NOMO-1 (cell line): ENCODE measurements at regions not wholly inside any gene's neighbourhood (a gene's known extent, or its start where the extent isn't known, plus 50 kb on each side); places are given as distances from the start of the nearest gene placed in this dataset.

Source experiments
- DNase-seq, 2 experiments: peaks; one replicate each; lab custom pipeline; 2025; ENCODE audit not compliant: unreplicated experiment in 2 of 2; lab: John Stamatoyannopoulos, UW

- DNase-seq, result no peak
Measured at GRCh38 chr5:166024970-166025369, 2266.5 kb upstream of the WWC1 start.

- no peak for DNase-seq
Measured at GRCh38 chr5:166027582-166027981, 2263.9 kb upstream of the WWC1 start.

- DNase-seq, result no peak
Measured at GRCh38 chr5:166031926-166032325, 2259.5 kb upstream of the WWC1 start.

DNA sequence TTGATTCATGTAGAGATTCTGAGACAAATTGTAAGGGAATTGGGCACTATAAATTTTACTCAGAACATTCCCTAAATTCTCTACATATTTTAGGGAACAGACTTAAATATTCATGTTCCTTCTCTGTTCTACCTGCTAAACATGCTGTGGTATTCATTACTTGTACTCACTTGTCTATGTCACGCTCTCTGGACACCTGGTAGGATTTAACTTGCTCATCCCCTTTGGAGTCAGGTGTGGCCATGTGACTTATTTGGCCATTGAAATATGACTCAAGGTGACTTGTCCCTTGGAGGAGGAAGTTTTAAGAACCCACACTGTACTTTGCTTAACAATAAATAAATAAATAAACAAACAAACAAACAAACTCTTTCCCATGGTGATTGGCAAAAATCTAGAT lies 2258.8 kb upstream of the WWC1 start:
- DNase-seq, result no peak

DNA sequence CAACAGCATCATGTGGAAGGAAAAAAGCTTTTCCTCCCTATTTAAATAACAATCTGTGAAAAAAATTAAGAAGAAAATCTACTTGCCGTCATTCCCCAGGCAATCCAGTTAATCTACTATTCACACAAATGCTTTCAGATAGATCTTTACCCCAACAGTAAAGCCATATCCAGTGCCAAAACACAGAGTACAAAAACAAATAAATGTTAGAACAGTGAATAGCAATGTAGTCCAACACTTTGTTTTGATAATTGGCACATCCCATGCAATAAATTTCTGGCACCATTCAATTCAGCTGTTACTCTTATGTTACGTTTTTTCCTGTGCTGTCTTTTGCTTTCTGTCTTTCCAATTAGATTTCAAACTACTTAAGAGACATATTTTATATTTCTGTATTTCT lies 2245.5 kb upstream of the WWC1 start:
- no peak for DNase-seq

- DNase-seq, result no peak
Measured at GRCh38 chr5:166046956-166047355, 2244.5 kb upstream of the WWC1 start.

- DNase-seq, result no peak
Measured at GRCh38 chr5:166050531-166050930, 2240.9 kb upstream of the WWC1 start.

DNA sequence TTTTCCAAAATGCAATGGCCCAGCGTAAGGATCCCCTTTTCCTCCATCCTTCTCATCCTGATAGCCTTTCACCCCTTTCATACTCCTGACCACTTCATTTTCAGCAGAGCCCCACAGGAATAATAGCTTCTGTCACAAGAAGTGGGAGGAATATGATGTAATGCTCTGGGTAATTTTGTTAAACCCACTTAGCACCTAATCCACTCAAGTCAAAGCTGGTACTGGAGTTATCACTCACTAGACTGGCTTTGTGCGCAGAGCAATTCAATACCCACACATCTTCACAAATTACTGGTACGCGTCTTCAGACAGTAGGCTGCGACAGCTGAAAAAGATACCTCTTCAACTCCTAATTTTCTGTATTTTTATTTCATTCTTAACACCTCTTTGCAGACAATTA lies 2232.8 kb upstream of the WWC1 start:
- DNase-seq, result no peak

- DNase-seq, result no peak
Measured at GRCh38 chr5:166062094-166062493, 2229.4 kb upstream of the WWC1 start.

DNA sequence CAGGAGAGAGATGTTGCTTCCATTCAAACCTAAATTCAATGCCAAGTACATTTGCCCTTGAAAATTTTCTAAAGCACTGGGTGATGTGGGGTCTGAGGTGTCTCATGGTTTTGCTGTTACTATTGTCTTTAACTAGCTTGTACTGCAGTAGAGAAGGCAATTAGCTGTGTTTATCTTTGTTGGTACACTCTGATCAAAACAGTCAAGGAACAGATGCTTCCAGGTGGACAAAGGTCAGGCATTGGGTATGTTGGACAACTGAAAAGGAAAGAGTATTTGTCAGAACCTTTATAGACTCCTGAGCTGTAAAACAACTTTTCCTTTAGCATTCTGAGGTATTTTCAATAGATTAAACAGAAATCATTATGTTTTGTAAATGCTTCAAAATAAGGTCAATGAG lies 2228.7 kb upstream of the WWC1 start:
- no peak for DNase-seq

- DNase-seq, result no peak
Measured at GRCh38 chr5:166063261-166063660, 2228.2 kb upstream of the WWC1 start.

- DNase-seq, result no peak
Measured at GRCh38 chr5:166068547-166069335, 2222.7 kb upstream of the WWC1 start.

- no peak for DNase-seq
Measured at GRCh38 chr5:166073901-166074581, 2217.4 kb upstream of the WWC1 start.

DNA sequence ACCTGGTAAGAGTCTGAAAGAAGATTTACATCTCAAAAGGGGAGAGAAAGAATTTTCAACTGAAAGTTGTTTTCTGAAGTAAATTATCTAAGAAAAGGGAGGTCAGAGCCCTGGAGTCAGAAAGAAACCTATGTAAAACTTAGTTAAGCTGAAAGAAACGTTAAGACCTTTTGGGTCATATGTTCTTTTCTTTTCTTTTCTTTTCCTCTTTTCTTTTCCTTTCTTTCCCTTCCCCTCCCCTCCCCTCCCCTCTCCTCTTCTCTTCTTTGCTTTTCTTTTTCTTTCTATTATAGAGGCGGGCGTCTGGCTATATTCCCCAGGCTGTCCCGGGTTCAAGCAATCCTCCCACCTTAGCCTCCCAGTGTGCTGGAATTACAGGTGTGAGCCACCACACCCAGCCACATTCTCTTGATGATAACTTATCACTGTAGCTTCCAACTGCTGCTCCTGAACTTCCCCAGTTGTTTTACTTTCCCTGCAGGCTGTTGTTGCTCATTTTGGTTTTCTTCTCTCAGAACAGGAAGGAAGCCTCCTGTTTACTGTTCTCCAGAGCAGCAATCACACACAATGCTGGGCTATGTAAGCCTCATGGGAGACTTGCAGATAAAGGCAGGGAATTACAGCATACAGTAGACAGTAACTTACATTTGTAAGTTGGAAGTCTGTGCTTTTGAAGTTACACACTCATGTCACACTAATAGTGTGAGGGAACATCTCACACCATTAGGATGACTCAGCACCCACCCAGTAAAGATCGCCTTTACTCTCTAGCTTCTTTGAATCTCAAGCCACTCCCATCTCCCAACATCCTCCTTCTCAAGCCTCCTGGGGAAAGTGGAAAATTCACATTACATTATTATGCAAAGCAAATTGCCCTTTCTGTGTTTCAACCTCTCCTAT lies 2216.6 kb upstream of the WWC1 start:
- DNase-seq, result no peak

DNA sequence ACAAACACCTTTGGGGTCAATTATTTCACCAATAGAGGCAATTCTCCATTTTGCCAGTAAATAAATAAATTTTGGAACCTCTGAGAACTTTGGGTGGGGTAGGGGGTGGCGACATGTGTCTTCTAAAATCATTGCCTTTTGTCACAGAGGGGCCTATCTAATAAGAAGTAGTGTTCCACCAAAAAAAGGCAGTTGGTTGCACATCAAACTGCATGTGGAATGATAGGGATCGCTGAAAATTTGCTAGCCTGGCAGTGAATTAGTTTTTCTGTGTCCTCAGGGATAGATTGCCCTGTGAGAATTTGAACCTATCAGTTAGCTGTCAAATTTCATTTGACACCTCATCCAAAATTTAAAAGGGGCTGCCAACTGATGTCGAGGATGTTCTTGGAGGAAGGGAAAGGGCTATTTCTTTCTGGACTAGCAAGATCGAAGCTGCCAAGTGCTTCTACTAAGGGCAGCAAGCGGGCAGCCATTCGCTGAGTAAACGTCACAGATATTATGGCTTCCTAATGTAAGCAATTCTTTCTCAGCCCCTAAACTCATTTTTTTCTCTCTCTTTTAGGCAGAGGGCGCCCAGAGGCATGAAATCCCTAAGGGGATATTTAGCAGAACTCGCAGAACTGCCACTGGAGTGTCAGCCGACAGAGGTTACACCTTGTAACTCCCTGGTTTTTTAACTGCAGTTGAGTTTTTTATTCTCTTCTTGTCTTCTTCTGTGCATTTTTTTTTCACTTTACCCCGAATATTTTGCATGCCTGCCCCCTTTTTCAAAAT lies 2208.1 kb upstream of the WWC1 start:
- DNase-seq, result no peak

GRCh38 chr5:166086568-166086967 lies 2204.9 kb upstream of the WWC1 start:
- DNase-seq, result no peak

- no peak for DNase-seq
Measured at GRCh38 chr5:166088389-166089039, 2202.9 kb upstream of the WWC1 start.

DNA sequence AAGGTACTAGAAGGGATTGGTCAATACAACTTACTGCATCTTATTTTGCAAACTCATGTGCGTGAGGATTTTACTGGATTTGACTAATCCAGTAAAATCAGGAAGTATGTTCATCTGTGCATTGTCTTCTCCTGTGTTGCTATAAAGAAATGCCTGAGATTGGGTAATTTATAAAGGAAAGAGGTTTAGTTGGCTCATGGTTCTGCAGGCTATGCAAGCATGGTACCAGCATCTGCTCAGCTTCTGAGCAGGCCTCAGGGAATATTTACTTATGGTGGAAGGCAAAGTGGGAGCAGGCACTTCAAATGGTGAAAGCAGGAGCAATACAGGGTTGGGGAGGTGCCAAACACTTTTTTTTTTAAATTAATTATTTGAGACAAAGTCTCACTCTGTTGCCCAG lies 2199.5 kb upstream of the WWC1 start:
- DNase-seq, result no peak

DNA sequence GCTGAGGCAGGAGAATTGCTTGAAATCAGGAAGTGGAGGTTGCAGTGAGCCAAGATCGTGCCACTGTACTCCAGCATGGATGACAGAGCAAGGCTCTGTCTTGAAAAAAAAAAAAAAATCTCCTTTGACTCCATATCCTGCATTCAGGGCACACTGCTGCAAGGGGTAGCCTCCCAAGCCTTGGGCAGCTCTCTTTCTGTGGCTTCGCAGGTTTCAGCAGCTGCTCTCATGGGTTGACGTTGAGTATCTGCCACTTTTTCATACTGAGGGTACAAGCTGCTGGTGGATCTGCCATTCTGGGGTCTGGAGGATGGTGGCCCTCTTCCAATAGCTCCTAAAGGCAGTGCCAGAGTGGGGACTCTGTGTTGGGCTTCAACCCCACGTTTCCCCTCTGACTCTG lies 2198.1 kb upstream of the WWC1 start:
- DNase-seq, result no peak

DNA sequence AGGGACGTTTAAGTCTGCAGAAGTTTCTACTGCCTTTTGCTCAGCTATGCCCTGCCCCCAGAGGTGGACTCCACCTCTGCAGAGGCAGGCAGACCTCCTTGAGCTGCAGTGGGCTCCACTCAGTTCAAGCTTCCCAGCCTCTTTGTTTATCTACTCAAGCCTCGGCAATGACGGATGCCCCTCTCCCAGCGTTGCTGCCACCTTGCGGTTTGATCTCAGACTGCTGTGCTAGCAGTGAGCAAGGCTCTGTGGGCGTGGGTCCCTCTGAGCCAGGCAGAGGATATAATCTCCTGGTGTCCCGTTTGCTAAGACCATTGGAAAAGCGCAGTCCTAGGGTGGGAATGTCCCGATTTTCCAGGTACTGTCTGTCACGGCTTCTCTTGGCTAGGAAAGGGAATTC lies 2188.5 kb upstream of the WWC1 start:
- DNase-seq, result no peak
